Testis (tissue), 2 donors: ENCODE measurements at regions not wholly inside any gene's neighbourhood (a gene's known extent, or its start where the extent isn't known, plus 50 kb on each side); places are given as distances from the start of the nearest gene placed in this dataset.

Source experiments
- CTCF ChIP-seq, 3 experiments: fragments of 450-650 bp in 2 of 3; fragments of 200-600 bp in 1 of 3; sonication (generic) in 1 of 3; IDR thresholded peaks; one replicate each; pipeline ENCODE4 v1.5.1; 2016 to 2019; ENCODE audit warnings: antibody characterized with exemption in 3 of 3, mild to moderate bottlenecking in 2 of 3, moderate library complexity in 1 of 3
- POLR2A ChIP-seq: fragments of 450-650 bp; IDR thresholded peaks from one replicate; pipeline ENCODE4 v1.6.1; 2017; ENCODE audit warnings: antibody characterized with exemption, mild to moderate bottlenecking, moderate library complexity

- TF ChIP-seq CTCF (IDR thresholded peaks at IDR 0.05) (no peak), POLR2A (no peak)
Measured at GRCh38 chr14:34214961-34215360, 247.1 kb downstream of the SPTSSA start.
